ENCODE measurements at regions not wholly inside any gene's neighbourhood (a gene's known extent, or its start where the extent isn't known, plus 50 kb on each side); places are given as distances from the start of the nearest gene placed in this dataset.

- TF ChIP-seq POLR2AphosphoS5 (IDR thresholded peaks at IDR 0.05; ENCODE audit: low read depth, low read length) (no peak), TAF1 (IDR thresholded peaks at IDR 0.05; ENCODE audit: borderline replicate concordance, insufficient read depth, low read length) (no peak), SIN3A (IDR thresholded peaks at IDR 0.05; ENCODE audit: borderline replicate concordance, insufficient read depth, low read length) (no peak)
Observed at GRCh38 chr9:88645172-88645878, 110.3 kb downstream of the NXNL2 start.

All from PFSK-1 (cell line).